ENCODE measurements at regions not wholly inside any gene's neighbourhood (a gene's known extent, or its start where the extent isn't known, plus 50 kb on each side); places are given as distances from the start of the nearest gene placed in this dataset.

GRCh38 chr5:155807884-155808576 lies 518.9 kb upstream of the SGCD start:
- no peak for TF ChIP-seq CTCF (IDR thresholded peaks at IDR 0.05)
- no peak for TF ChIP-seq POLR2A (IDR thresholded peaks at IDR 0.05)
